Fibroblast of villous mesenchyme (primary cell): ENCODE measurements at regions not wholly inside any gene's neighbourhood (a gene's known extent, or its start where the extent isn't known, plus 50 kb on each side); places are given as distances from the start of the nearest gene placed in this dataset.
"Not testable (repeated sequence)": the region's sequence is repeated elsewhere in the genome, so short reads cannot be mapped to it uniquely, and the experiment has no call there.

Experiments
- DNase-seq: peaks from one replicate; pipeline ENCODE4 v3.0.0-alpha.2; 2010; ENCODE audit warnings: low read depth
- H3K4me3 ChIP-seq: 2 replicates; pipeline ENCODE4 v1.5.1; 2011; ENCODE audit warnings: low read depth, mild to moderate bottlenecking, low read length
- CTCF ChIP-seq: IDR thresholded peaks from 2 replicates; pipeline ENCODE4 v1.5.1; 2012; ENCODE audit warnings: low read depth, mild to moderate bottlenecking, low read length; ENCODE audit not compliant: insufficient read depth

GRCh38 chr5:66365981-66366380 is 221.9 kb downstream of the SREK1 start:
- TF ChIP-seq CTCF, result no peak
- no peak for DNase-seq
- no peak overlapping the region for H3K4me3 ChIP-seq

DNA sequence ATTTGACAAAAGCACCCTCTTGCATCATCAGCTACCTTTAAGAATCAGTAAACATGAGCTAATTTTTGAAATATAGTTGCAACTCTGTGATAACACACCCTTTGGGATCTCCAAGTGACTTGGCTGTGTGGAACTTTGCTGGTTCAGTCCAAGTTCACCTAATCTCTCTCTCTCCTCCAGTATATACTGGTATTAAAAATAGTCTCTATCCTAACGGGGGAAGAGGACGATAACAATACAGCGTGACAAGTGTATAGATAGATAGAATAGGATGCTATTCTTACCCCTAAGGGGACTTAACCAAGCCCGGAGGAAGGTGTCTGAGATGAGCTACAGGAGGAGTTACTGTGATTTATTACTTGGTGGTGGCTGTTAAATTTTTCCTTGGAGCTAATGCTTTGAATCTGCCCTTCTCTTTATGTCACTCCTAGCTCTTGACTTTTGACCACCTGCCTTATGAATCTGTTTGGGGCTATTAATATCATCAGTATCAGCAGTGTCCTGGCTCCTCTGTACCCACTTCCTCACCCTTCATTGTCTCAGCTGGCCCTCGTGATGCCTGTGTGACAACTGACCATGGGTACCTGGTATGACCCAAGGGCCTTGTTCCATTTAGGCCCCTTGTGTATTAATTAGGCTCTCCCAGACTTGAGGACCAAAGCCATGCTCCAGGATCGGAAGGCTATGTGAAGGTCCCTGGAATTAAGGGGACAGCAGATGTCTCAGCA is 223.9 kb downstream of the SREK1 start:
- TF ChIP-seq CTCF, result no peak
- no peak overlapping the region for H3K4me3 ChIP-seq
- no peak for DNase-seq

DNA sequence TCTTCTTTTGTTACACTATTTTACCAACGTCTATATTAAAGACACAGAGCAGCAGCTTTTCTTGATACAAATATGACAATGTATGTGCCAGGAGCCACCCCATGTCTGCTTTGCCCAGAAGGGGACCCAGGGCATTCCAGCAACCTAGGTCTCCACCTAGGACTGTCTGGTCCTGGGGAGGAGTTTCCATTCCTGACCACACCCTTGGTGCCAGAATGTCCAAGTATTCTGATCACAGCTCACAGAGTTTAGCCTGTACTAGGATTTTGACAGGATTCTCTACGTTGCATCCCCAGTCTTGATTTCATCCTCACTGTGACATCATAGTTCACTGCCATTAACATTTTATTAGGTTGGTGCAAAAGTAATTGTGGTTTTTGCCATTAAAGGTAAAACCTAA is 224.7 kb downstream of the SREK1 start:
- no peak for DNase-seq
- TF ChIP-seq CTCF, result no peak
- no peak overlapping the region for H3K4me3 ChIP-seq

GRCh38 chr5:66377747-66378146 is 218.4 kb upstream of the MAST4 start:
- no peak overlapping the region for H3K4me3 ChIP-seq
- no peak for DNase-seq
- no peak for TF ChIP-seq CTCF

- DNase-seq, result no peak
- no peak for TF ChIP-seq CTCF
- H3K4me3 ChIP-seq, result no peak overlapping the region
Measured at GRCh38 chr5:66378407-66378806, 217.8 kb upstream of the MAST4 start.

GRCh38 chr5:66382152-66382551 is 214.0 kb upstream of the MAST4 start:
- no peak for TF ChIP-seq CTCF
- no peak for DNase-seq
- no peak overlapping the region for H3K4me3 ChIP-seq

- not testable (repeated sequence) for H3K4me3 ChIP-seq, DNase-seq
Measured at GRCh38 chr5:66405145-66405544, 191.0 kb upstream of the MAST4 start.
